HG03103 (cell line): ENCODE measurements at regions not wholly inside any gene's neighbourhood (a gene's known extent, or its start where the extent isn't known, plus 50 kb on each side); places are given as distances from the start of the nearest gene placed in this dataset.

Experiments
- ATAC-seq: cut with Tn5 transposase; IDR thresholded peaks from one replicate; pipeline ENCODE4 v1.9.1; 2021; ENCODE audit warnings: low read depth; ENCODE audit not compliant: unreplicated experiment

DNA sequence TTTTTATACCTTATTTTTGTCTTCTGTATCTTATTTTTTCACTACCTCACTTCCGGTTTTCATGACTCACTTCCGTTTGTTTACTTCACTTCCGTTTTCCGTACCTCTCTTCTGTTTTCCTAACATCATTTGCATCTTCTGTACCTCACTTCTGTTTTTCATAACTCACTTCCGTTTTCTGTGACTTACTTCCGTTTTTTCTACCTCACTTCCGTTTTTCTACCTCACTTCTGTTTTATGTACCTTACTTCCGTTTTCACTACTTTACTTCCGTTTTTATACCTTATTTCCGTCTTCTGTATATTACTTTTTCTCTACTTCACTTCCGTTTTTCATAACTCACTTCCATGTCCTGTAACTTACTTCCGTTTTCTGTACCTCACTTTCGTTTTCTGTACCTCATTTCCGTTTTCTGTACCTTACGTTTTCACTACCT, 492.5 kb upstream of the AKR1E2 start:
- ATAC-seq = no peak

- no peak for ATAC-seq
Measured at GRCh38 chr10:4332764-4333458, 493.1 kb upstream of the AKR1E2 start.

- no peak for ATAC-seq
Measured at GRCh38 chr10:4331150-4331549, 494.9 kb upstream of the AKR1E2 start.

DNA sequence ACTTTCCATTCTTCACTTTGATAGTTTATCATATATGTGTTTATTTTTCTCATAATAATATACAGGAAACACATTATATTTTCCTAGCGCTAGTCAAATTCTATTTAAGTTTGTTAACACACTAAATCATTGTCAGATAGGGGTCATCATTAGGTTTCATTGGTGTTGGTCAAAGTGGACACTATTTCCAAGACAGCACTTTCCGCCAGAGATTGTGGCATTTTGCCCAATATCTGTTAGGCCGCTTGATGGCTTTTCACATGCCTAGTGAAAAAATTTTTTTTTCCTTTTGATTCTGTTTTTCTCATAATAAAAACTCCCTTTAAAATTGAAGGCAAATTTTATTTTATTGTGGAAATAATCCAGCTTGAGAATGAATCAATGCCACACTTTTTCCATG, 495.4 kb upstream of the AKR1E2 start:
- no peak for ATAC-seq

DNA sequence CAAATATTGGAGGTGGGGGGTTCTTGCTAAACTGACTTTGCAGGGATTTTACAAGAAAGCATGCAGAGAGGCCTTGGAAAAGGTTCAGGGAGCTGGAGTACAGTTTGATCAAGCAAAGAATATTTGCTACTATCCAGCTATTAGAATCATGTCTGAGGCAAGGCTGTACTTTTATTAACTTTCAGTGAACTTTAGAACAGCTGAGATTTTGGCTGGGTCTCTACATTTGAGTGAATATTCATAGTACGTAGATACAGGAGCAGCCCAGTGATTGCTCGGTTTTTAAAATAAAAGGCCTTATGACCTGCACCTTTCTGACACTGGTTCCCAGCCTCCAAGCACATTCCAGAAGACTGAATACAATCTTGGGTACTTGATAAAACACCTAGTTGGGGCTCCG, 496.8 kb upstream of the AKR1E2 start:
- ATAC-seq = no peak

DNA sequence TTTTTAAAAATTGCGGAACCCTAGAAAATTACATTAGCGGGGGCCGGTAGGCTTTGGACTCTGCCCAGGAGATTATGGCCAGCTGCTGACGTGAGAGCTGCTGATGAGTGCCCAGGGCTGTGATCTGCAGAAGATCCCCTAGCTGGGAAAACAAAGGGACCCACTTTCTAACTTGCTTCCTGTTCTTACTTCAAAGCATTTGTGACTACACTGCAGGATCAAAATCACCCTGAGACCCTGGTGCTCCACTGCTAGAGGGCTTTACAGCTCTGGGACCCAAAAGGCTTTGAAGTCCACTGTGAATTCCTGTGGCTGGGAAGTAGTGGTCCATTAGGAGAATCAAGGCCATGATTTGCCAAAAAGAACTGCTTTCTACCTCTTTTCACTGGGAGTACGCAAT, 499.4 kb upstream of the AKR1E2 start:
- no peak for ATAC-seq

GRCh38 chr10:4319870-4320367, 506.1 kb upstream of the AKR1E2 start:
- no peak for ATAC-seq

GRCh38 chr10:4316161-4316810, 509.7 kb upstream of the AKR1E2 start:
- ATAC-seq = no peak

DNA sequence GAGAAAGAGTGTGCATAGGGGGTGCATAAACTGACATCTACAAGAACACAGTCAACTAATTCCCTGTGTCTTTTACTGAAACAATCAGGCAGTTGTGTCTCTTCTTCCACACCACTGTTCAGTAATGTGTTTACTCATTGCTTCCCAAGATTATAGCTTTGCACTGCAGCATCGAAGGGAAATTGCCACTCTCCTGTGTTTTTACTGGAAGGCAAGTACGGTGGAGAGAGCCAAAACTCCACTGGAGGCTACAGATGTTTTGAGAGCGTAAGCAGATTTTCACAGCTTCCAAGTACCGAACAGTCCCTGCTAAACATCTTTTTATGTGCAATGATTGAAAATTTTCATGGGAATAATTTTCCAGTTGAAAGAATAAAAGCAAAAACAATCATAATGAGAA, 510.5 kb upstream of the AKR1E2 start:
- no peak for ATAC-seq

DNA sequence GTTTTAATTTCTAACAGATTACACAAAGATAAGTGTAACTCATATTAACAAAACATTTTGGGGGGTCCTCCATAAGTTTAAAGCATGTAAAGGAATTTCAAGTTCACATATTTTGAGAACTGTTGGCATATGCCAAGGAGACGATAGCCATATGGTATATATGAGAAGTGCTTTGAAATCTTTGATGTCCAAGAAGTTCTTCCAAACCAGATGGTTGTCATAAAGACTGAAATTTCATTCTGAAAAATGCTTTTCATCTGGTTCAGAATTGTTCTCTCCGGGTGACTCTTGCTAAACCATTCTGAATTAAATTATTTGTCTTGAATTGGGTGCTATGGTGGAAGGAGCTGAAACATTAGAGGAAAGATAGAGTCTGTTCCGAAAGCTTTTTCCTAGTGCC, 513.0 kb upstream of the AKR1E2 start:
- no peak for ATAC-seq

GRCh38 chr10:4312051-4312835, 513.8 kb upstream of the AKR1E2 start:
- no peak for ATAC-seq

DNA sequence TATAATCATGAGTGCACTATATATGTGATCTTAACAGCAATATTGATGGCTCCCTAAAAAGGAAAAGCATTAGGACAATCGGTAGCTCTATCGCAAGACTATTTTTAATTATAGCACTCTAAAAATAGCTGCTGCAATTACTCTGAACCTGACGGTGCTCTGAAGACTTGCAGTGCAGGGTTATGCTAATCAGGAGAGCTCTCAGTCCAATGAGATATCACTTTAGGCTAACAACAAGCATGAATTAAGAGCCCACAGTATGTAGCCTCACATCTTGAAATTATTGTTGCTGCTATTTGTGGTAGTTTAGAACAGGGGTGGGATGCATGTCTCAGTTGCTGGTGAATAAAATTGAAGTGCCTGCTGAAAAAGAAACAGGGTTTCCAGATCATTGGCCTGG, 515.8 kb upstream of the AKR1E2 start:
- no peak for ATAC-seq

DNA sequence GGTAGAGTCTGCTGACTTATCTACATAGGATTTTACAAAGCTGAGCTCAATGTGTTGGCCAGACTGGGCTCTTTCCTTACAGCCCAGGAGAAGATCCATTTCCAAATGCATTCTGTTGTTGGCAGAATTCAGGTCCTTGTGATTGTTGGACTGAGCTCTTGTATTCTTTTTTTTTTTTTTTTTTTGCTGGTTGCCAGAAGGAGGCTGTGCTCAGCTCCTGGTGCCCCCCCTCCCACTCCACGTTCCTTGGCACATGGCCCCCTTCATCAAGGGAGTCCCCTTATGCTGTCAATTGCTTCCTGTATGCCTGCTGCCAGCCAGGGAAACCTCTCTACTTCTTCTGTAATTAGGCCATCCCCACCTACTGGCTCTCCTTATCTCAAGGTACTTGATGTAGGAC, 518.1 kb upstream of the AKR1E2 start:
- ATAC-seq = no peak

DNA sequence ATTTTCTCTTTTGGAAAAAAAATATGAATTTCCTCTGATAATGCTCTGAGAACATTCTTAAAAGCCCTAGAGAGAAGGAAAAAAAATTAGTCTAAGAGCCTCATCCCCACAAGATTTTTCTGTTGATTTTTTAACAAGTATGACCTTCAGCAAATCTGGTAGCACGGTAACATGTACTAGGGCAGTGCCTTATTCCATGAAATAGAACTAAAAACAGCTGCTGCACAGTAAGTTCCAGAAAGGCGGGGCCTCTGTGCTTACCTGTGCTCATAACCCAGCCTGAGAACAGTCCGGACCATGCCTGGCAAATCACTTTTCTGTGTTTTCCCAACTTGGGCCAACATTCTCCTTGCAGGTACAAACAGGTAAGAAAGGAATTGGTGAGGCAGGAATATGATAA, 519.1 kb upstream of the AKR1E2 start:
- ATAC-seq = no peak

GRCh38 chr10:4303045-4303444, 518.0 kb upstream of the KLF6 start:
- ATAC-seq = no peak

DNA sequence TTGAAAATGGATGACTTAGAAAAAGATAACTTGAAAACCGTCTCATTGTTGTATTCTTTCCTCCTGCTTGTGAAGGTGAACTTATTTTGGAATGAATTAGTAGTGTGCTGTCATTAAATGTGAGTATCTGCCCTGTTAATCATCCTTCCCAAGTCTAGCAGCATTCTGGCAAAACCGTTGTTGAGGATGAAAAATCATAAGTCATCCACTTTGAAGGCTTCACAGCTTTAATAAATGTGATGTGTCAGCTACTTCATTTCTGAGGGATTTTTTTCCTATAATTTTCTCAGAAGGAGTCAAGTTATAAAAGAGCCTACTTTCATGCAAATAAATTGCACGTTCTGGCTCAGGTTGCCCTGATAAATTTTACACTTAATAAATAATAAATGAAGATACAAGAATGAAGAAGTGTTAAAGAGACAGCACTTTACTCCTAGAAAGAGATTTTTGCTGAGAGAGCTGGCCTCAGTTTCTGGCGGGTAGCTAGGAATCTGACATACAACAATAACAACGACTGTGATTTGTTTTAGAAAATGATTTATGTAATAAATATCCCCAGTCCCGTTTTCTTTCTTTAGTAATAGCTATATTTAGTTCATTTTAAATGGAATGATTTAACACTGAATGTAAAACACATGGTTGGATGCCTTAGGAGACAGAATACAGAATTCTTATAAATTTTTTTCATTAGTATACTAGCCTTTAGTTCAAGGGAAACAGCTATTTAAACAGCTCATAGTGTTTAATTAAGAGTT, 516.5 kb upstream of the KLF6 start:
- no peak for ATAC-seq

- no peak for ATAC-seq
Measured at GRCh38 chr10:4296161-4296560, 511.2 kb upstream of the KLF6 start.

DNA sequence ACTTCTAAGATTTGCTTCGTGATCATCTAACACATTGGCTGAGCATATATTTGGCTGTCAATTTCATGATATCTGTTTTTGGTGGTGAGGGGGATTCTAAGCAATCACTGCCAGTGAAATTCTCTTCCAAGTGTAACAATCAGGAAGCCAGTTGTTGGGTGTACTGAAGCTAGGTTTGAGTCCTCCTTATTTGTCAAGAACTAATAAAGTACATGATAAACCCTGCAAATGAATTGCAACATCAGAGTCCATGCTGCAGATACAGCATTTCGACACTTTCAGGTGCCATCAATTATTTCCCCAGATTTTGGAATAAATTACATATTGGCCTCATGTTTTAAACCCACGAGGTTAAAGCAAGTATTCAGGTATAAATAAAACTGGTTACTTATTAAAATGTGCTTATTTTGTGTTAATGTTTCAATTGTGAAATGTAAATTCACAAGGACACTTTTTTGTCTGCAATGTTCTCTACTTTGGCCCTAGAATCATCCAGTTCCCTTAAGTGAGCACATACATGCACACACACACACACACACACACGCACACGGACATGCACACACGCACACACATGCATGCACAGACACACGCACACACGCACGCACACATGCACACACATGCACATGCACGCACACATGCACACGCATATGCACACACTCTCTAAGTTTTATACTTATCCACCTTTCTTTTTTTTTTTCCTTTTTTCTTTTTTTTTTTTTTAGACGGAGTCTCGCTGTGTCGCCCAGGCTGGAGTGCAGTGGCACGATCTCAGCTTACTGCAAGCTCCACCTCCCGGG, 510.2 kb upstream of the KLF6 start:
- no peak for ATAC-seq

DNA sequence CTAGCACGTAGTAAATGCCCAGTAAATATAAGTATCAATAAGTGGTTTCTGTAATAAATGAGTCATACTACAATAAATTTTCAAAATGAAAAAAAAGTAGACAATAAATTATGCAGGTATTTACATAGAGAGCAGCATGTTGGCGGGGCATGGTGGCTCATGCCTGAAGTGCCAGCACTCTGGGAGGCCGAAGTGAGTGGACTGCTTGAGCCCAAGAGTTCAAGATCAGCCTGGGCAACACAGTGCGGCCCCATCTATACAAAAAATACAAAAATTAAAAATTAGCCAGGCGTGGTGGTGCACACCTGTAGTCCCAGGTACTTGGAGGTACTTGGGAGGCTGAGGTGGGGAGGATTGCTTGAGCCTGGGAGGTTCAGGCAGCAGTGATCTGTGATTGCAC, 509.3 kb upstream of the KLF6 start:
- no peak for ATAC-seq

DNA sequence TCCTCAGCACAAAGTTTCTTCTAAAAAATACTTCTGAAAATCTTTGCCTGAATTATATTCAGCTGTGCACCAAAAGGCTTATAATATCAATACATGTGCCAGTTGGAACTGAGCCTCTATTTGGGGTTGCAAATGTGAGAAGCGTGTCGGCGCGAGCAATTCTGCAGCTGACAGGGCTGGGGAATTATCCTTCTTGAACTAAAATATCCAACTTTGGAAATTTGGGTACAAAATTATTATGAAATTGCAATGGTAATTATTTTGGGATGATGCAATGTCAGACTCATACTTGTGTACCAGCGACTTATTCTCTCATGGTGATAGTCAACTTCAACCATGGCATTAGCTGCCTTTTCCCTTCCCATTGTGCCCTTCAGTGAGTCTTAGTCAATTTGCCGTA, 507.0 kb upstream of the KLF6 start:
- no peak for ATAC-seq
